GM12891 (cell line): ENCODE measurements at regions not wholly inside any gene's neighbourhood (a gene's known extent, or its start where the extent isn't known, plus 50 kb on each side); places are given as distances from the start of the nearest gene placed in this dataset.

ENCODE experiments used
- PAX5 ChIP-seq: IDR thresholded peaks from 2 replicates; pipeline ENCODE4 v1.6.1; 2011; ENCODE audit warnings: low read length, moderate library complexity, mild to moderate bottlenecking; ENCODE audit not compliant: insufficient read depth, severe bottlenecking
- POLR2A ChIP-seq: IDR thresholded peaks from 2 replicates; pipeline ENCODE4 v1.6.1; 2011; ENCODE audit warnings: low read depth, low read length, control low read depth
- POLR2AphosphoS5 ChIP-seq: IDR thresholded peaks from 2 replicates; pipeline ENCODE4 v1.6.1; 2011; ENCODE audit warnings: low read depth, low read length, control low read depth
- SPI1 ChIP-seq: IDR thresholded peaks from 2 replicates; pipeline ENCODE4 v1.6.1; 2011; ENCODE audit warnings: low read depth, low read length, control low read depth
- TAF1 ChIP-seq: IDR thresholded peaks from 2 replicates; pipeline ENCODE4 v1.6.1; 2011; ENCODE audit warnings: low read depth, low read length, control low read depth

DNA sequence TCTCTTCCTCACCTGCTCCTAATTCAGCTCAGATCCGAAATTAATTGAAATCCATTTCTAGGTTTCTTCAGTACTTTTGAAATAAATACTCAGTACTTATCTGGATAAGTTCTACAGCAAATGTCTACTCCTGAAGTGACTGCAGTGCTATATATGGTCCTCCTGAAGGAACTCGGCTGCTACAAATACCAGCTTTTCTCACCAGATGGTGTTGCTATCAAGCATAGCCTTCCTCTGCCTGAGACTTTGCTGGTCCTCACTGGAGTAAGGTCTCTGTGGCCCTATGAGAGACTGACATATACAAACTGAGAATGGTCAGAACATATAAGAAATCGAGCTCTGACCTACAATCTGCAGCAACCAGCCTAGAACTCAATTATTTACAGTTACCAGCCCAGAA, 161.6 kb downstream of the NDFIP2 start:
- TF ChIP-seq SPI1 (no peak), POLR2A (no peak), TAF1 (no peak), POLR2AphosphoS5 (no peak), PAX5 (no peak)
